PC-9 (cell line): ENCODE measurements at regions not wholly inside any gene's neighbourhood (a gene's known extent, or its start where the extent isn't known, plus 50 kb on each side); places are given as distances from the start of the nearest gene placed in this dataset.

ENCODE experiments used
- BruUV-seq: library from RNA; stranded (reverse); fragments of 400-500 nt; replicated peaks from 2 replicates; lab custom pipeline; 2021; lab: Mats Ljungman, UMichigan
- CTCF ChIA-PET: fragments of 300-600 bp; sonication (Branson Sonifier 250); formaldehyde crosslinking; loops from one replicate; lab custom pipeline; 2022; ENCODE audit warnings: antibody characterized with exemption; lab: Charles Lee
- POLR2A ChIA-PET: fragments of 300-600 bp; sonication (Branson Sonifier 250); formaldehyde crosslinking; loops from one replicate; lab custom pipeline; 2022; ENCODE audit warnings: antibody characterized with exemption; ENCODE audit not compliant: unreplicated experiment; lab: Charles Lee
- DNase-seq, 2 experiments: peaks; one replicate each; pipeline versions ENCODE4 v3.0.0 to v3.0.0-alpha.2; 2015 to 2022; ENCODE audit warnings: mixed read lengths in 1 of 2
- H2AFZ ChIP-seq: fragments of 200-600 bp; sonication (generic); 2 replicates; pipeline ENCODE4 v1.8.1; 2017; ENCODE audit warnings: antibody characterized with exemption
- H3F3A ChIP-seq: fragments of 200-600 bp; sonication (generic); 2 replicates; pipeline ENCODE4 v1.8.1; 2017; ENCODE audit warnings: antibody characterized with exemption, mild to moderate bottlenecking, low read depth; ENCODE audit not compliant: insufficient read depth
- H3K27ac ChIP-seq: fragments of 200-600 bp; sonication (generic); 2 replicates; pipeline ENCODE4 v1.6.1; 2016; ENCODE audit warnings: mixed run types
- H3K27me3 ChIP-seq: fragments of 200-600 bp; sonication (generic); 2 replicates; pipeline ENCODE4 v1.6.1; 2016; ENCODE audit warnings: low read depth, mixed run types; ENCODE audit not compliant: insufficient read depth
- H3K36me3 ChIP-seq: fragments of 200-600 bp; sonication (generic); 2 replicates; pipeline ENCODE4 v1.6.1; 2016; ENCODE audit warnings: low read depth, mixed run types
- H3K4me1 ChIP-seq: fragments of 200-600 bp; sonication (generic); replicated peaks from 2 replicates; pipeline ENCODE4 v1.6.1; 2016; ENCODE audit warnings: mixed run types; ENCODE audit not compliant: insufficient read depth
- H3K4me2 ChIP-seq: fragments of 200-600 bp; sonication (generic); 2 replicates; pipeline ENCODE4 v1.6.1; 2017; ENCODE audit warnings: mixed run types
- H3K4me3 ChIP-seq: fragments of 200-600 bp; sonication (generic); 2 replicates; pipeline ENCODE4 v1.6.1; 2016; ENCODE audit warnings: mixed run types
- H3K79me2 ChIP-seq: fragments of 200-600 bp; sonication (generic); 2 replicates; pipeline ENCODE4 v1.6.1; 2017; ENCODE audit warnings: low read depth, mixed run types
- H3K9me2 ChIP-seq: fragments of 200-600 bp; sonication (generic); 2 replicates; pipeline ENCODE4 v1.8.1; 2017; ENCODE audit warnings: mild to moderate bottlenecking; ENCODE audit not compliant: insufficient read depth
- H3K9me3 ChIP-seq: fragments of 200-600 bp; sonication (generic); 2 replicates; pipeline ENCODE4 v1.8.1; 2016; ENCODE audit warnings: low read depth; ENCODE audit not compliant: insufficient read depth
- H4K20me1 ChIP-seq: fragments of 200-600 bp; sonication (generic); 2 replicates; pipeline ENCODE4 v1.8.1; 2017; ENCODE audit not compliant: insufficient read depth
- CTCF ChIP-seq: fragments of 200-600 bp; sonication (generic); conservative IDR thresholded peaks from 2 replicates; pipeline ENCODE4 v1.6.1; 2017; ENCODE audit warnings: mixed run types, antibody characterized with exemption, mild to moderate bottlenecking, moderate library complexity
- EZH2 ChIP-seq: fragments of 200-600 bp; sonication (generic); IDR thresholded peaks from 2 replicates; pipeline ENCODE4 v1.8.0; 2017; ENCODE audit warnings: antibody characterized with exemption, low read depth
- intact Hi-C: fragments of 100-400 bp; cut with micrococcal nuclease; formaldehyde crosslinking; loops from one replicate; pipeline ENCODE4 v1.10.0; 2022; ENCODE audit not compliant: unreplicated experiment

- no TSS peak for BruUV-seq
- H3K27ac ChIP-seq, result no peak overlapping the region
- H2AFZ ChIP-seq, result no peak overlapping the region
- H3K36me3 ChIP-seq, result no peaks in the 10 kb centered on the region
- CTCF ChIA-PET, result no interaction called here
- POLR2A ChIA-PET, result no interaction called here
- TF ChIP-seq CTCF (no peak), EZH2 (no peak)
- H3K4me2 ChIP-seq, result no peak overlapping the region
- intact Hi-C loops, result no loop called here
- H3K4me3 ChIP-seq, result no peak overlapping the region
- H3K4me1 ChIP-seq, result no peaks in the 10 kb centered on the region
- no peaks in the 10 kb centered on the region for H3K9me3 ChIP-seq
- no peaks in the 10 kb centered on the region for H3K79me2 ChIP-seq
- H3F3A ChIP-seq, result no peaks in the 10 kb centered on the region
- H3K27me3 ChIP-seq, result no peaks in the 10 kb centered on the region
- no peak for DNase-seq
- no peaks in the 10 kb centered on the region for H3K9me2 ChIP-seq
- no peaks in the 10 kb centered on the region for H4K20me1 ChIP-seq
Observed at GRCh38 chr4:66558651-66559050, 888.4 kb upstream of the EPHA5 start.

GRCh38 chr4:66556651-66557278 is 886.5 kb upstream of the EPHA5 start:
- Histone ChIP-seq H3K4me2 (no peak overlapping the region), H3K9me2 (no peaks in the 10 kb centered on the region), H3K79me2 (no peaks in the 10 kb centered on the region), H3K27ac (no peak overlapping the region), H3K4me1 (no peaks in the 10 kb centered on the region), H3K4me3 (no peak overlapping the region), H3K36me3 (no peaks in the 10 kb centered on the region), H2AFZ (no peak overlapping the region), H4K20me1 (no peaks in the 10 kb centered on the region), H3K27me3 (no peaks in the 10 kb centered on the region), H3F3A (no peaks in the 10 kb centered on the region), H3K9me3 (no peaks in the 10 kb centered on the region)
- TF ChIP-seq CTCF, result no peak
- TF ChIP-seq EZH2, result no peak
- ChIA-PET CTCF (no interaction called here), POLR2A (no interaction called here)
- intact Hi-C loops, result no loop called here
- no peak for DNase-seq
- no TSS peak for BruUV-seq

GRCh38 chr4:66555301-66555700 is 885.0 kb upstream of the EPHA5 start:
- Histone ChIP-seq H2AFZ (no peak overlapping the region), H3K4me1 (no peaks in the 10 kb centered on the region), H3K4me2 (no peak overlapping the region), H3K9me3 (no peaks in the 10 kb centered on the region), H4K20me1 (no peaks in the 10 kb centered on the region), H3K79me2 (no peaks in the 10 kb centered on the region), H3K4me3 (no peak overlapping the region), H3K36me3 (no peaks in the 10 kb centered on the region), H3K9me2 (no peaks in the 10 kb centered on the region), H3K27me3 (no peaks in the 10 kb centered on the region), H3K27ac (no peak overlapping the region), H3F3A (no peaks in the 10 kb centered on the region)
- no TSS peak for BruUV-seq
- POLR2A ChIA-PET, result no interaction called here
- intact Hi-C loops, result no loop called here
- no peak for DNase-seq
- no peak for TF ChIP-seq EZH2
- no peak for TF ChIP-seq CTCF
- CTCF ChIA-PET, result no interaction called here
